RWPE1 (cell line): ENCODE measurements at regions not wholly inside any gene's neighbourhood (a gene's known extent, or its start where the extent isn't known, plus 50 kb on each side); places are given as distances from the start of the nearest gene placed in this dataset.

Experiments used
- CTCF ChIA-PET: fragments of 350-600 bp; sonication (Branson Sonifier 250); formaldehyde crosslinking; extraction: SDS; loops from one replicate; lab custom pipeline; 2021; lab: Yijun Ruan, JAX
- POLR2A ChIA-PET: fragments of 400-600 bp; formaldehyde crosslinking; extraction: SDS; loops from one replicate; lab custom pipeline; 2020; ENCODE audit warnings: antibody characterized with exemption; ENCODE audit not compliant: low non-redundant PET; lab: Yijun Ruan, JAX
- DNase-seq: peaks from one replicate; pipeline ENCODE4 v3.0.0; 2012; ENCODE audit warnings: low spot score
- H3K27ac ChIP-seq: fragments of 450-650 bp; 2 replicates; pipeline ENCODE4 v1.5.1; 2017
- CTCF ChIP-seq: fragments of 450-650 bp; conservative IDR thresholded peaks from 2 replicates; pipeline ENCODE4 v1.5.1; 2017; ENCODE audit warnings: low read depth, mild to moderate bottlenecking

GRCh38 chr4:115334736-115335411 lies 221.5 kb upstream of the NDST4 start:
- no peak overlapping the region for H3K27ac ChIP-seq
- ChIA-PET POLR2A (no interaction called here), CTCF (no interaction called here)
- DNase-seq = no peak
- no peak for TF ChIP-seq CTCF

GRCh38 chr4:115332078-115332477 lies 218.7 kb upstream of the NDST4 start:
- TF ChIP-seq CTCF = no peak
- H3K27ac ChIP-seq = no peak overlapping the region
- DNase-seq = no peak
- CTCF ChIA-PET = no interaction called here
- POLR2A ChIA-PET = no interaction called here

- H3K27ac ChIP-seq = no peak overlapping the region
- no peak for DNase-seq
- CTCF ChIA-PET = no interaction called here
- POLR2A ChIA-PET = no interaction called here
- TF ChIP-seq CTCF = no peak
Measured at GRCh38 chr4:115331241-115331640, 217.8 kb upstream of the NDST4 start.

- no peak for TF ChIP-seq CTCF
- no peak overlapping the region for H3K27ac ChIP-seq
- POLR2A ChIA-PET = no interaction called here
- CTCF ChIA-PET = no interaction called here
- no peak for DNase-seq
Measured at GRCh38 chr4:115325836-115326235, 212.4 kb upstream of the NDST4 start.

GRCh38 chr4:115323106-115323707 lies 209.8 kb upstream of the NDST4 start:
- TF ChIP-seq CTCF = no peak
- DNase-seq = no peak
- CTCF ChIA-PET = no interaction called here
- POLR2A ChIA-PET = no interaction called here
- H3K27ac ChIP-seq = no peak overlapping the region

- CTCF ChIA-PET = no interaction called here
- H3K27ac ChIP-seq = no peak overlapping the region
- POLR2A ChIA-PET = no interaction called here
- DNase-seq = no peak
- TF ChIP-seq CTCF = no peak
Measured at GRCh38 chr4:115315182-115315581, 201.8 kb upstream of the NDST4 start.
